ENCODE measurements at regions not wholly inside any gene's neighbourhood (a gene's known extent, or its start where the extent isn't known, plus 50 kb on each side); places are given as distances from the start of the nearest gene placed in this dataset.
"Not testable (repeated sequence)": the region's sequence is repeated elsewhere in the genome, so short reads cannot be mapped to it uniquely, and the experiment has no call there.

GRCh38 chr5:38794037-38794436 is 51.8 kb upstream of the OSMR start:
- not testable (repeated sequence) for TF ChIP-seq CTCF (tag by site-specific recombination; IDR thresholded peaks at IDR 0.05); YY1 (tag by site-specific recombination; IDR thresholded peaks at IDR 0.05); ZBTB7A (tag by site-specific recombination; IDR thresholded peaks at IDR 0.05; ENCODE audit: low read depth); ZNF513 (tag by site-specific recombination; IDR thresholded peaks at IDR 0.05); ZNF335 (tag by site-specific recombination; conservative IDR thresholded peaks at IDR 0.05); ATF2 (tag by site-specific recombination; IDR thresholded peaks at IDR 0.05; ENCODE audit: low read depth); ZNF701 (tag by site-specific recombination; IDR thresholded peaks at IDR 0.05); ZNF121 (tag by site-specific recombination; IDR thresholded peaks at IDR 0.05); ZSCAN16 (tag by site-specific recombination; IDR thresholded peaks at IDR 0.05); ZNF580 (tag by site-specific recombination; IDR thresholded peaks at IDR 0.05); ZBTB8A (tag by site-specific recombination; IDR thresholded peaks at IDR 0.05); ZNF707 (tag by site-specific recombination; IDR thresholded peaks at IDR 0.05); ZNF2 (tag by site-specific recombination; IDR thresholded peaks at IDR 0.05); MEIS1 (CRISPR knock-in tag; IDR thresholded peaks at IDR 0.05; ENCODE audit: borderline replicate concordance)
